NT2/D1 (cell line): ENCODE measurements at regions not wholly inside any gene's neighbourhood (a gene's known extent, or its start where the extent isn't known, plus 50 kb on each side); places are given as distances from the start of the nearest gene placed in this dataset.

Experiments used
- SUZ12 ChIP-seq: IDR thresholded peaks from 2 replicates; pipeline ENCODE4 v1.6.1; 2011; ENCODE audit not compliant: insufficient read length, insufficient read depth; ENCODE audit errors: extremely low read depth
- YY1 ChIP-seq: IDR thresholded peaks from 2 replicates; pipeline ENCODE4 v1.6.1; 2011; ENCODE audit not compliant: insufficient read length, insufficient read depth
- ZNF274 ChIP-seq: IDR thresholded peaks from 2 replicates; pipeline ENCODE4 v1.6.1; 2011; ENCODE audit warnings: mild to moderate bottlenecking, low read depth, low read length

- TF ChIP-seq YY1 (no peak), SUZ12 (no peak), ZNF274 (no peak)
Measured at GRCh38 chr13:111017755-111018459, 97.2 kb upstream of the ARHGEF7 start.
